Common myeloid progenitor, CD34-positive (primary cell): ENCODE measurements at regions not wholly inside any gene's neighbourhood (a gene's known extent, or its start where the extent isn't known, plus 50 kb on each side); places are given as distances from the start of the nearest gene placed in this dataset.

ENCODE experiments used
- CTCF ChIA-PET: fragments of 350-600 bp; sonication (Branson Sonifier 250); formaldehyde crosslinking; loops from one replicate; lab custom pipeline; 2021; ENCODE audit warnings: antibody characterized with exemption; lab: Charles Lee
- POLR2A ChIA-PET: fragments of 350-600 bp; sonication (Branson Sonifier 250); formaldehyde crosslinking; loops from one replicate; lab custom pipeline; 2021; ENCODE audit warnings: antibody characterized with exemption; lab: Charles Lee
- DNase-seq, 3 donors: peaks; one replicate each; pipeline versions ENCODE4 v3.0.0 to v3.0.0-alpha.2; 2013
- H3K27ac ChIP-seq, 2 experiments: 1 replicate in 1 of 2; 2 replicates in 1 of 2; pipeline ENCODE4 v1.7.0; 2013; ENCODE audit warnings: inconsistent platforms in 2 of 2, low read length in 2 of 2, mild to moderate bottlenecking in 2 of 2, low read depth in 1 of 2, moderate library complexity in 1 of 2; ENCODE audit not compliant: severe bottlenecking in 2 of 2, insufficient read depth in 1 of 2, poor library complexity in 1 of 2
- H3K27me3 ChIP-seq, 5 experiments: replicated peaks in 2 of 5; 1 replicate in 3 of 5; 2 replicates in 2 of 5; pipeline versions ENCODE4 v1.6.1 to v1.7.0; 2013; ENCODE audit warnings: low read length in 4 of 5, mild to moderate bottlenecking in 2 of 5, moderate library complexity in 2 of 5, inconsistent platforms in 1 of 5; ENCODE audit not compliant: insufficient read depth in 5 of 5, control insufficient read depth in 4 of 5
- H3K36me3 ChIP-seq, 4 experiments: 1 replicate in 2 of 4; 2 replicates in 2 of 4; pipeline versions ENCODE4 v1.6.1 to v1.7.0; 2013; ENCODE audit warnings: low read length in 3 of 4, control low read depth in 1 of 4, mild to moderate bottlenecking in 1 of 4; ENCODE audit not compliant: control insufficient read depth in 4 of 4, insufficient read depth in 4 of 4
- H3K4me1 ChIP-seq, 4 experiments: 1 replicate in 3 of 4; 2 replicates in 1 of 4; pipeline versions ENCODE4 v1.6.1 to v1.7.1; 2013; ENCODE audit warnings: low read length in 3 of 4, mild to moderate bottlenecking in 3 of 4, control low read depth in 1 of 4, inconsistent platforms in 1 of 4, moderate library complexity in 1 of 4; ENCODE audit not compliant: control insufficient read depth in 4 of 4, insufficient read depth in 4 of 4; ENCODE audit errors: control extremely low read depth in 1 of 4
- H3K4me3 ChIP-seq, 7 experiments: 1 replicate in 4 of 7; 2 replicates in 3 of 7; pipeline versions ENCODE4 v1.5.1 to v1.7.0; 2013; ENCODE audit warnings: mild to moderate bottlenecking in 7 of 7, low read length in 6 of 7, moderate library complexity in 6 of 7, inconsistent platforms in 2 of 7, low read depth in 2 of 7, control low read depth in 1 of 7; ENCODE audit not compliant: insufficient read depth in 4 of 7, control insufficient read depth in 1 of 7; ENCODE audit errors: extremely low read depth in 1 of 7
- H3K9me3 ChIP-seq, 5 experiments: 1 replicate in 4 of 5; 2 replicates in 1 of 5; pipeline versions ENCODE4 v1.6.1 to v1.7.1; 2013; ENCODE audit warnings: low read length in 4 of 5, mild to moderate bottlenecking in 2 of 5, inconsistent platforms in 1 of 5, low read depth in 1 of 5, moderate library complexity in 1 of 5; ENCODE audit not compliant: control insufficient read depth in 4 of 5, insufficient read depth in 2 of 5; ENCODE audit errors: control extremely low read depth in 1 of 5
- WGBS: methylation state at CpG from one replicate; pipeline ENCODE4 v1.1.5; 2013; ENCODE audit not compliant: insufficient coverage; 5-methylcytosine and 5-hydroxymethylcytosine counted together

DNA sequence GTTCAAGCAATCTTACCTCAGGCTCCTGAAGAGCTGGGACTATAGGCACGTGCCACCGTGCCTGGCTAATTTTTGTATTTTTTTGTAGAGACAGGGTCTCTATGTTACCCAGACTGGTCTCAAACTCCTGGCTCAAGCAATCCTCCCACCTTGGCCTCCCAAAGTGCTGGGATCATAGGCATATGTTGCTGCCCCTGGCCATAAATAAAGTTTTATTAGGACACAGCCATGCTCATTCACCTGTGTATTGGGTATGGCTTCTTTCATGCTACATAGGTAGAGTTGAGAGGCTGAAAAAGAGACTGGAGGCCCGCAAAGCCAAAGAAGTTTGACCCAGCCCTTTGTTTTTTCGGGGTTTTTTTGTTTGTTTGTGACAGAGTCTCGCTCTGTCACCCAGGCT is 61.7 kb upstream of the NCOR2 start:
- DNase-seq = no peak
- H3K4me3 ChIP-seq = no peak overlapping the region
- H3K27me3 ChIP-seq = no peaks in the 10 kb centered on the region
- H3K36me3 ChIP-seq = no peaks in the 10 kb centered on the region
- H3K27ac ChIP-seq = no peak overlapping the region
- no peaks in the 10 kb centered on the region for H3K9me3 ChIP-seq
- peaks cover 0 to 19% (median 14%) of the 10 kb centered on the region in 4 experiments for H3K4me1 ChIP-seq
- CTCF ChIA-PET = interaction anchor here (1.0 kb wide), 1 partner anchor 19 kb away, joined by 3 read pairs; no protein-coding TSS in a partner anchor
- WGBS = 100% methylated on average over 4 of the region's 5 CpGs
- POLR2A ChIA-PET = no interaction called here

DNA sequence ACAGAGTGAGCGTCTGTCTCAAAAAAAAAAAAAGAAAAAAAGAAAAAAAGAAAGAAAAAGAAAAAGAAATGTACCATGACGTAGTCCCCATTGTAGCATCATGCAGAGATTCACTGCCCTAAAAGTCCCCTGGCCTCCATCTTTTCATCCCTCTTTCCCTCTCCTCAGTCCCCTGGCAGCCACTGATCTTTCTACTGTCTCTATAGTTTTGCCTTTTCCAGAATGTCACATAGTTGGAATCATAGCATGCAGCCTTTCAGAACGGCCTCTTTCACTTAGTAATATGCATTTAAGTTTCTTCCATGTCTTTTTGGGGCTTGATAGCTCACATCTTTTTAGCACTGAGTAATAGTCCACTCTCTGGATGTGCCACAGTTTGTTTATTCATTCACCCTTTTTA is 60.5 kb upstream of the NCOR2 start:
- CTCF ChIA-PET = interaction anchor here (1.0 kb wide), 1 partner anchor 21 kb away, joined by 3 read pairs; no protein-coding TSS in a partner anchor
- Histone ChIP-seq H3K27ac (no peak overlapping the region), H3K36me3 (no peaks in the 10 kb centered on the region), H3K4me1 (peaks cover 0 to 16% (median 13%) of the 10 kb centered on the region in 4 experiments), H3K4me3 (no peak overlapping the region), H3K27me3 (no peaks in the 10 kb centered on the region), H3K9me3 (peaks cover 0 to 2% (median 0%) of the 10 kb centered on the region in 5 experiments)
- WGBS = 100% methylated on average over 1 of the region's 3 CpGs
- POLR2A ChIA-PET = interaction anchor here (0.6 kb wide), 1 partner anchor 34 kb away, joined by 3 read pairs; no protein-coding TSS in a partner anchor
- no peak for DNase-seq

DNA sequence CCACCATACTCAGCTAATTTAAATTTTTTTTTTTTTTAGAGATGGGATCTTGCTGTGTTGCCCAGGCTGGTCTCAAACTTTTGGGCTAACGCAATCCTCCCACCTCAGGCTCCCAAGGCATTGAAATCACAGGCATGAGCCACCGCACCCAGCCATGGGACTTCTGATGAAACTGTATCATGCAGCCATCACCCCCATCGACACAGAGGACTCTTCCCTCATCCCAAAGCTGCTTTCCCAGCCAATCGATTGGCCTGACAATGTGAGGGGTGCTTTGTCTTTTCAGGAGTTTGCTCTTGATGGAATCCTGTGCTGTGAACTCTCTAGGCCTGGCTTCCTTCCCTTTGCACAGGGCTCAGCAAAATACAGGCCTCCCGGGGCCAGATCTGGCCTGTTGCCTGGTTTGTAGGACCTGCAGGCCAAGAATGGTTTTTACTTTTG is 59.6 kb upstream of the NCOR2 start:
- WGBS = 70% methylated on average over 2 of the region's 5 CpGs

DNA sequence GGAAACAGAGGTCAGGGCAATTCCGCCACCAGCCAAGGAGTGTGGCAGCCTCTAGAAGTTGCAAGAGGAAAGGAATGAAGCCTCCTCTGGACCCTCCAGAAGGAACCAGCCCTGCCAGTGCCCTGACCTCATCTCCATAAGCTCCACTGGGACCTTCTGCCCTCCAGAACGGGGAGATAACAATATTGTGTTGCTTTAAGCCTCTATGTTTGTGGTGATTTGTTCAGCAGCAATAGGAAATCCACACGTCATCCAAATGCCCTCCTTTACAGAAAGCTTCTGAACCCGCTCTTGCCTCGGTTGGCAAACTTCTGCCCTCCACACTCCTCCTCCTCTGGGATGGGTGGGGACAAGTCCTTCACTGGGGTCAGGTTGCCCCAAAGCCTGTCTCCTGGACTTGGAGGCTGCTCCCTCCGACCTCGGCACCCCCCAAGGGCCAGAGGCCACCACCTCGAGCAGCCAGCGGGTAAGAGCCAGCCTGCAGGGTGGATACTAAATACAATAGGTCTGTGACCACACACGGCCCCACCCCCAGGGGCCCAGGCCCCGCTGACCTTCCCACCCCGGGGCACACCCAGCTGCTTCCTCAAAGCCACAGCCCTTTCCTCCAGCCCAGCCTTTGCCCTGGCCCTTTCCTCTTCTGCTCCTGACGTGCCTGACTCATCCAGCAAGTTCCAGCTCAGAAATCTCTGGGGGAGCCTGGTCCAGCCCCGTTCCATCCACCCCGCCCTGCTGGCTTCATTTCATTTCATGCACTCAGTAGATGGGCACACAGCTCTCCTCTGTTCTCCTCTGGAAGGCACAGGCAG is 58.7 kb upstream of the NCOR2 start:
- Histone ChIP-seq H3K4me3 (peak overlapping the region in 1 of 7 experiments; percentile 5), H3K27me3 (no peaks in the 10 kb centered on the region), H3K4me1 (peaks cover 0 to 16% (median 13%) of the 10 kb centered on the region in 4 experiments), H3K36me3 (no peaks in the 10 kb centered on the region), H3K9me3 (peaks cover 0 to 2% (median 0%) of the 10 kb centered on the region in 5 experiments), H3K27ac (no peak overlapping the region)
- WGBS = 51% methylated on average over 11 of the region's 15 CpGs
- ChIA-PET POLR2A (interaction anchor here (1.1 kb wide), 1 partner anchor 27 kb away, joined by 3 read pairs; no protein-coding TSS in a partner anchor), CTCF (interaction anchor here (1.0 to 1.5 kb wide), 4 partner anchors 11 to 25 kb away, joined by 3 to 5 read pairs (median 4); no protein-coding TSS in a partner anchor)
- peak in 2 of 3 donors; percentile 72 to 78 for DNase-seq

More for the DNA sequence above, 59.6 kb upstream of the NCOR2 start:
- no peak overlapping the region for H3K4me3 ChIP-seq
- H3K36me3 ChIP-seq = no peaks in the 10 kb centered on the region
- H3K27ac ChIP-seq = no peak overlapping the region
- peaks cover 0 to 2% (median 0%) of the 10 kb centered on the region in 5 experiments for H3K9me3 ChIP-seq
- POLR2A ChIA-PET = interaction anchor here (1.1 kb wide), 1 partner anchor 26 kb away, joined by 3 read pairs; no protein-coding TSS in a partner anchor
- CTCF ChIA-PET = interaction anchor here (1.1 kb wide), 1 partner anchor 11 kb away, joined by 5 read pairs; no protein-coding TSS in a partner anchor
- no peak for DNase-seq
- peaks cover 0 to 16% (median 13%) of the 10 kb centered on the region in 4 experiments for H3K4me1 ChIP-seq
- H3K27me3 ChIP-seq = no peaks in the 10 kb centered on the region

DNA sequence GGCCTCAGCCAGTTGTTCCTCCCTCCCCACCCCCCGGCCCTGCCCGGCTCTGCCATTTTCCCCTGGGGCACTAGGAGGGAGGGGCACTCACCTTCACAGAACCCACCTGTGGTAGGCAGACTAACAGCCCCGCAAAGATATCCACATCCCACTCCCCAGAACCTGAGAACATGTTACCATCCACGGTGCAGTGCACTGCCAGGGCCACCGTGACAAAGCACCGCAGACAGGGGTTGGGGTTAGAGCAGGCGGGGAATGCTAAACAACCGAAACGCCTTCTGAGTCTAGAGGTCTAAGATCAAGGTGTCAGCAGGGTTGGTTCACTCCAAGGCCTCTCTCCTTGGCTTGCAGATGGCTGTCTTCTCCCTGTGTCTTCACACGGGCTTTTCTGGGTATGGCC is 57.4 kb upstream of the NCOR2 start:
- no peaks in the 10 kb centered on the region for H3K36me3 ChIP-seq
- POLR2A ChIA-PET = no interaction called here
- peaks cover 0 to 16% (median 13%) of the 10 kb centered on the region in 4 experiments for H3K4me1 ChIP-seq
- 99% methylated on average over 8 of the region's 10 CpGs for WGBS
- peaks cover 0 to 2% (median 0%) of the 10 kb centered on the region in 5 experiments for H3K9me3 ChIP-seq
- no peak for DNase-seq
- H3K27me3 ChIP-seq = no peaks in the 10 kb centered on the region
- no peak overlapping the region for H3K27ac ChIP-seq
- no peak overlapping the region for H3K4me3 ChIP-seq
- CTCF ChIA-PET = interaction anchor here (1.5 kb wide), 1 partner anchor 11 kb away, joined by 5 read pairs; no protein-coding TSS in a partner anchor

DNA sequence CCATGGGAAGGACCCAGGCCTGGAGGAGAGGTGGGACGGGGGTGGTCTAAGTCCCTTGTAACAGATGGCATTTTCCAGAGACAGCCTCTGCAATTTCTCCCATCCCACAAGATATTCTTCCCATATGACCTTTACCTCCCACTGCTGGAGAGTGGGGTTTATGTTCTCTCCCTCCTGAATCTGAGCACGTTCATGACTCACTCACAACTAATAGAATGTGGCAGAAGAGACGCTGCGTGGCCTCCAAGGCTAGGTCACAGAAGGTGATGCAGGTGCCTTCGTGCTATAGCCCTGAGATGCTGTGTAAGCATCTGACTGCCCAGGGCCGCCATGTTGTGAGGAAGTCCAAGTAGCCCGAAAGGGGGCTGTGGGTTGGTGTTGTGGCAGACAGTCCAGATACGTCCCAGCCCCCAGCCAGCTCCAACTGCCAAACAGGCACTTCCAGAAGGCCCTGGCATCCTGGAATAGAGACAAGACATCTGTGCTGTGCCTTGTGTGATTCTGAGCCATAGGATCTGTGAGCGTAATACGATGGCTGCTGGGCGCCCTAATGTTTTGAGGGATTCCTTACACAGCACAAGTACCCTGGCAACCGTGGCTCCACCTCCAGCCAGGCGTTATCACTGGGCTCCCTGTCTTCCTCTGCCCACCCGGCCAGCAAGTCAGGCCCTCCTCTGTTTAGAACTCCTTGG is 56.1 kb upstream of the NCOR2 start:
- ChIA-PET CTCF (interaction anchor here (0.8 to 1.7 kb wide), 3 partner anchors 9 to 27 kb away, joined by 3 to 6 read pairs (median 3); no protein-coding TSS in a partner anchor), POLR2A (no interaction called here)
- peaks cover 0 to 2% (median 0%) of the 10 kb centered on the region in 5 experiments for H3K9me3 ChIP-seq
- no peaks in the 10 kb centered on the region for H3K36me3 ChIP-seq
- 96% methylated on average over 11 of the region's 14 CpGs for WGBS
- H3K4me1 ChIP-seq = peaks cover 0 to 16% (median 13%) of the 10 kb centered on the region in 4 experiments
- H3K27ac ChIP-seq = no peak overlapping the region
- peak in 2 of 3 donors; percentile 39 to 62 for DNase-seq
- no peaks in the 10 kb centered on the region for H3K27me3 ChIP-seq
- H3K4me3 ChIP-seq = no peak overlapping the region
